ENCODE measurements at regions not wholly inside any gene's neighbourhood (a gene's known extent, or its start where the extent isn't known, plus 50 kb on each side); places are given as distances from the start of the nearest gene placed in this dataset.

GRCh38 chr4:60019946-60020345 is 1180.2 kb upstream of the ADGRL3 start:
- POLR2A ChIA-PET = no interaction called here
- no peaks in the 10 kb centered on the region for H3K36me3 ChIP-seq (ENCODE audit: insufficient read depth, low read length)
- no peaks in the 10 kb centered on the region for H3K9me3 ChIP-seq (ENCODE audit: low read length)
- no peaks in the 10 kb centered on the region for H3K36me3 Mint-ChIP-seq
- DNase-seq = no peak
- no peak overlapping the region for H3K27ac ChIP-seq (ENCODE audit: low read depth, low read length)
- no peak overlapping the region for H3K27ac Mint-ChIP-seq
- no peaks in the 10 kb centered on the region for H3K27me3 ChIP-seq (ENCODE audit: insufficient read depth, low read length, poor library complexity, severe bottlenecking)
- H3K27me3 Mint-ChIP-seq = no peaks in the 10 kb centered on the region
- CTCF ChIA-PET = no interaction called here
- H3K4me3 Mint-ChIP-seq = no peak overlapping the region
- peaks cover 0 to 36% (median 4%) of the 10 kb centered on the region in 5 donors for H3K9me3 Mint-ChIP-seq
- no peaks in the 10 kb centered on the region for H3K4me1 ChIP-seq (ENCODE audit: insufficient read depth, low read length)
- H3K4me1 Mint-ChIP-seq = no peaks in the 10 kb centered on the region
- H3K4me3 ChIP-seq (ENCODE audit: low read length) = no peak overlapping the region

- Histone ChIP-seq H3K27ac (ENCODE audit: low read depth, low read length) (no peak overlapping the region), H3K4me3 (ENCODE audit: low read length) (no peak overlapping the region), H3K9me3 (ENCODE audit: low read length) (no peaks in the 10 kb centered on the region), H3K4me1 (ENCODE audit: insufficient read depth, low read length) (no peaks in the 10 kb centered on the region), H3K36me3 (ENCODE audit: insufficient read depth, low read length) (no peaks in the 10 kb centered on the region), H3K27me3 (ENCODE audit: insufficient read depth, low read length, poor library complexity, severe bottlenecking) (no peaks in the 10 kb centered on the region)
- Mint-ChIP-seq H3K36me3 (no peaks in the 10 kb centered on the region), H3K27me3 (no peaks in the 10 kb centered on the region), H3K9me3 (peaks cover 0 to 33% (median 3%) of the 10 kb centered on the region in 5 donors), H3K4me3 (no peak overlapping the region), H3K4me1 (no peaks in the 10 kb centered on the region), H3K27ac (no peak overlapping the region)
- ChIA-PET POLR2A (no interaction called here), CTCF (no interaction called here)
- no peak for DNase-seq
These were observed 1179.7 kb upstream of the ADGRL3 start for GRCh38 chr4:60020389-60020788.

GRCh38 chr4:60033826-60034225 is 1166.3 kb upstream of the ADGRL3 start:
- Histone ChIP-seq H3K4me3 (ENCODE audit: low read length) (no peak overlapping the region), H3K4me1 (ENCODE audit: insufficient read depth, low read length) (no peaks in the 10 kb centered on the region), H3K9me3 (ENCODE audit: low read length) (no peaks in the 10 kb centered on the region), H3K27ac (ENCODE audit: low read depth, low read length) (no peak overlapping the region), H3K36me3 (ENCODE audit: insufficient read depth, low read length) (no peaks in the 10 kb centered on the region), H3K27me3 (ENCODE audit: insufficient read depth, low read length, poor library complexity, severe bottlenecking) (no peaks in the 10 kb centered on the region)
- H3K9me3 Mint-ChIP-seq = peaks cover 4 to 25% (median 11%) of the 10 kb centered on the region in 5 donors
- peak overlapping the region in 1 of 8 donors; percentile 33 for H3K27ac Mint-ChIP-seq
- ChIA-PET POLR2A (no interaction called here), CTCF (no interaction called here)
- H3K27me3 Mint-ChIP-seq = no peaks in the 10 kb centered on the region
- DNase-seq = no peak
- H3K36me3 Mint-ChIP-seq = no peaks in the 10 kb centered on the region
- no peak overlapping the region for H3K4me3 Mint-ChIP-seq
- no peaks in the 10 kb centered on the region for H3K4me1 Mint-ChIP-seq

GRCh38 chr4:60034361-60034760 is 1165.8 kb upstream of the ADGRL3 start:
- POLR2A ChIA-PET = no interaction called here
- DNase-seq = no peak
- H3K27ac Mint-ChIP-seq = no peak overlapping the region
- Histone ChIP-seq H3K27me3 (ENCODE audit: insufficient read depth, low read length, poor library complexity, severe bottlenecking) (no peaks in the 10 kb centered on the region), H3K36me3 (ENCODE audit: insufficient read depth, low read length) (no peaks in the 10 kb centered on the region), H3K9me3 (ENCODE audit: low read length) (no peaks in the 10 kb centered on the region), H3K4me1 (ENCODE audit: insufficient read depth, low read length) (no peaks in the 10 kb centered on the region), H3K27ac (ENCODE audit: low read depth, low read length) (no peak overlapping the region), H3K4me3 (ENCODE audit: low read length) (no peak overlapping the region)
- CTCF ChIA-PET = no interaction called here
- no peaks in the 10 kb centered on the region for H3K27me3 Mint-ChIP-seq
- no peaks in the 10 kb centered on the region for H3K36me3 Mint-ChIP-seq
- H3K4me1 Mint-ChIP-seq = no peaks in the 10 kb centered on the region
- peaks cover 2 to 26% (median 11%) of the 10 kb centered on the region in 5 donors for H3K9me3 Mint-ChIP-seq
- H3K4me3 Mint-ChIP-seq = no peak overlapping the region

- no peaks in the 10 kb centered on the region for H3K36me3 Mint-ChIP-seq
- ChIA-PET CTCF (no interaction called here), POLR2A (no interaction called here)
- H3K27me3 Mint-ChIP-seq = no peaks in the 10 kb centered on the region
- H3K9me3 Mint-ChIP-seq = peaks cover 7 to 23% (median 11%) of the 10 kb centered on the region in 5 donors
- no peak overlapping the region for H3K27ac Mint-ChIP-seq
- H3K36me3 ChIP-seq (ENCODE audit: insufficient read depth, low read length) = no peaks in the 10 kb centered on the region
- H3K4me1 ChIP-seq (ENCODE audit: insufficient read depth, low read length) = no peaks in the 10 kb centered on the region
- H3K27me3 ChIP-seq (ENCODE audit: insufficient read depth, low read length, poor library complexity, severe bottlenecking) = no peaks in the 10 kb centered on the region
- H3K4me1 Mint-ChIP-seq = no peaks in the 10 kb centered on the region
- no peaks in the 10 kb centered on the region for H3K9me3 ChIP-seq (ENCODE audit: low read length)
- no peak for DNase-seq
- no peak overlapping the region for H3K4me3 Mint-ChIP-seq
- H3K4me3 ChIP-seq (ENCODE audit: low read length) = no peak overlapping the region
- H3K27ac ChIP-seq (ENCODE audit: low read depth, low read length) = no peak overlapping the region
These were observed 1160.2 kb upstream of the ADGRL3 start for GRCh38 chr4:60039908-60040307.

- Mint-ChIP-seq H3K36me3 (no peaks in the 10 kb centered on the region), H3K4me3 (no peak overlapping the region), H3K9me3 (peaks cover 8 to 22% (median 13%) of the 10 kb centered on the region in 5 donors), H3K27me3 (no peaks in the 10 kb centered on the region), H3K27ac (no peak overlapping the region), H3K4me1 (no peaks in the 10 kb centered on the region)
- Histone ChIP-seq H3K36me3 (ENCODE audit: insufficient read depth, low read length) (no peaks in the 10 kb centered on the region), H3K4me1 (ENCODE audit: insufficient read depth, low read length) (no peaks in the 10 kb centered on the region), H3K9me3 (ENCODE audit: low read length) (no peaks in the 10 kb centered on the region), H3K27ac (ENCODE audit: low read depth, low read length) (no peak overlapping the region), H3K4me3 (ENCODE audit: low read length) (no peak overlapping the region), H3K27me3 (ENCODE audit: insufficient read depth, low read length, poor library complexity, severe bottlenecking) (no peaks in the 10 kb centered on the region)
- DNase-seq = no peak
- ChIA-PET POLR2A (no interaction called here), CTCF (no interaction called here)
These were observed 1157.9 kb upstream of the ADGRL3 start for GRCh38 chr4:60042231-60042652.

- H3K27me3 ChIP-seq (ENCODE audit: insufficient read depth, low read length, poor library complexity, severe bottlenecking) = no peaks in the 10 kb centered on the region
- DNase-seq = no peak
- H3K27ac Mint-ChIP-seq = no peak overlapping the region
- CTCF ChIA-PET = no interaction called here
- H3K4me3 ChIP-seq (ENCODE audit: low read length) = no peak overlapping the region
- H3K9me3 ChIP-seq (ENCODE audit: low read length) = no peaks in the 10 kb centered on the region
- no peak overlapping the region for H3K27ac ChIP-seq (ENCODE audit: low read depth, low read length)
- no peaks in the 10 kb centered on the region for H3K36me3 Mint-ChIP-seq
- H3K4me1 Mint-ChIP-seq = no peaks in the 10 kb centered on the region
- no peak overlapping the region for H3K4me3 Mint-ChIP-seq
- H3K27me3 Mint-ChIP-seq = no peaks in the 10 kb centered on the region
- peaks cover 8 to 20% (median 13%) of the 10 kb centered on the region in 5 donors for H3K9me3 Mint-ChIP-seq
- H3K36me3 ChIP-seq (ENCODE audit: insufficient read depth, low read length) = no peaks in the 10 kb centered on the region
- POLR2A ChIA-PET = no interaction called here
- H3K4me1 ChIP-seq (ENCODE audit: insufficient read depth, low read length) = no peaks in the 10 kb centered on the region
These were observed 1157.2 kb upstream of the ADGRL3 start for GRCh38 chr4:60042941-60043340.

GRCh38 chr4:60078984-60079383 is 1121.1 kb upstream of the ADGRL3 start:
- no peak overlapping the region for H3K4me3 Mint-ChIP-seq
- Histone ChIP-seq H3K9me3 (ENCODE audit: low read length) (no peaks in the 10 kb centered on the region), H3K4me1 (ENCODE audit: insufficient read depth, low read length) (no peaks in the 10 kb centered on the region), H3K36me3 (ENCODE audit: insufficient read depth, low read length) (no peaks in the 10 kb centered on the region), H3K27me3 (ENCODE audit: insufficient read depth, low read length, poor library complexity, severe bottlenecking) (no peaks in the 10 kb centered on the region), H3K27ac (ENCODE audit: low read depth, low read length) (no peak overlapping the region), H3K4me3 (ENCODE audit: low read length) (no peak overlapping the region)
- H3K9me3 Mint-ChIP-seq = peaks cover 5 to 32% (median 22%) of the 10 kb centered on the region in 5 donors
- CTCF ChIA-PET = no interaction called here
- no peaks in the 10 kb centered on the region for H3K4me1 Mint-ChIP-seq
- no peaks in the 10 kb centered on the region for H3K27me3 Mint-ChIP-seq
- H3K36me3 Mint-ChIP-seq = no peaks in the 10 kb centered on the region
- DNase-seq = no peak
- no peak overlapping the region for H3K27ac Mint-ChIP-seq
- POLR2A ChIA-PET = no interaction called here

- H3K27ac Mint-ChIP-seq = no peak overlapping the region
- Histone ChIP-seq H3K36me3 (ENCODE audit: insufficient read depth, low read length) (no peaks in the 10 kb centered on the region), H3K9me3 (ENCODE audit: low read length) (no peaks in the 10 kb centered on the region), H3K27me3 (ENCODE audit: insufficient read depth, low read length, poor library complexity, severe bottlenecking) (no peaks in the 10 kb centered on the region), H3K4me3 (ENCODE audit: low read length) (no peak overlapping the region), H3K4me1 (ENCODE audit: insufficient read depth, low read length) (no peaks in the 10 kb centered on the region), H3K27ac (ENCODE audit: low read depth, low read length) (no peak overlapping the region)
- H3K4me1 Mint-ChIP-seq = no peaks in the 10 kb centered on the region
- H3K36me3 Mint-ChIP-seq = no peaks in the 10 kb centered on the region
- H3K4me3 Mint-ChIP-seq = no peak overlapping the region
- H3K27me3 Mint-ChIP-seq = no peaks in the 10 kb centered on the region
- DNase-seq = no peak
- ChIA-PET CTCF (no interaction called here), POLR2A (no interaction called here)
- peaks cover 12 to 37% (median 22%) of the 10 kb centered on the region in 5 donors for H3K9me3 Mint-ChIP-seq
These were observed 1118.3 kb upstream of the ADGRL3 start for GRCh38 chr4:60081839-60082238.

All from CD8-positive, alpha-beta memory T cell (primary cell).